ENCODE measurements at regions not wholly inside any gene's neighbourhood (a gene's known extent, or its start where the extent isn't known, plus 50 kb on each side); places are given as distances from the start of the nearest gene placed in this dataset.

DNA sequence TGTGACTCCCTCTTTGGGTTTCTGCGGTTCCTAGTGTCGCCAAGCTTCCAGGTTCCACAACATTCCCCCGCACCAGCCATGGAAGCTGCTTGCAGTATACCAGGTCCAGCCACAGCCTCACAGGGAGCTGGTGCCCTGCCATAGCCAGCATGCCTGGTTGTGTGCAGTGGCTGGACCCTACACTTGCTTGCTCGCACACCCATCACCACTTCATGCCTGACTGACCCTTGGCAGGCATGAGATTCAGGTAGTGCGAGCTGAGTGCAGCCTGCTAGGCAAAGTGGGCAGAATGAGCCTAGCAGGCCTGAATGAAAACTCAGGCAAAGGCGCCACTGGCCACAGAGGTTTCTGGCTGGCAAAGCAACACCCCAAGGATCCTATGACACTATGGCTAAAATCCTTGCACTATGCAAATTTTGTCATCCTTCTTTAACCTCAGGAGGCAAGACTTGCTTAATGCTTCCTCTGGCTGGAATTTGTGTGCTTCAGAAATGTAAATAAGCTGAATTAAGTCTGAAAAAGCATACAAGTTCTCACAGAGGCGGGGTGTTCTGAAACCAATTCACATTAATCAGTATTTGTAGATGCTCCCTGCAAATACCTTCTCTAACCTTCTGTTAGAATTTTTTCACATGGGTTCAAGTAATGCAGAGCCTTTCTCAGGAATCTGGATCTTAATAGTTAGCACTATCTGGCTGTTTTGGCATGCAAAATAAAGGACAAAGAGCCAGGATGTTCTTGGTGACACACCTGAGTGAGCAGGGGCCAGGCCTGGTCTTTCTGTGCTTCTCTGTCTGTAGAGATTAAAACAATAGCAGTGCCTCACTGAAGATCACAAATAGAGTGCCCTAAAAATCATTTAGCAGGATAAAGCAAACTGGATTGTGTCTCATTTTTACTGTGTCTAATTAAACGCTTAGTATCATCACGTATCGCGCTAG is 256.9 kb downstream of the GPATCH2 start:
- no peaks in the 10 kb centered on the region for H3K9me3 ChIP-seq (ENCODE audit: control insufficient read depth, insufficient read depth, low read length)
- H3K4me1 ChIP-seq (ENCODE audit: control insufficient read depth, insufficient read depth, low read length) = peaks cover 13% of the 10 kb centered on the region
- H3K27ac ChIP-seq (ENCODE audit: low read length) = no peak overlapping the region
- no peak overlapping the region for H3K4me3 ChIP-seq (ENCODE audit: low read length)
- no peak for DNase-seq (ENCODE audit: low read depth, low spot score)
- peaks cover 4% of the 10 kb centered on the region; the same call in 1 of the 2 replicates for H3K27me3 ChIP-seq (ENCODE audit: control insufficient read depth, insufficient read depth, low read length)
- no CpG with 5 or more reads among the region's 11 CpGs for WGBS (ENCODE audit: insufficient coverage, insufficient read length)
- no peaks in the 10 kb centered on the region for H3K36me3 ChIP-seq (ENCODE audit: control insufficient read depth, insufficient read depth, low read length)

DNA sequence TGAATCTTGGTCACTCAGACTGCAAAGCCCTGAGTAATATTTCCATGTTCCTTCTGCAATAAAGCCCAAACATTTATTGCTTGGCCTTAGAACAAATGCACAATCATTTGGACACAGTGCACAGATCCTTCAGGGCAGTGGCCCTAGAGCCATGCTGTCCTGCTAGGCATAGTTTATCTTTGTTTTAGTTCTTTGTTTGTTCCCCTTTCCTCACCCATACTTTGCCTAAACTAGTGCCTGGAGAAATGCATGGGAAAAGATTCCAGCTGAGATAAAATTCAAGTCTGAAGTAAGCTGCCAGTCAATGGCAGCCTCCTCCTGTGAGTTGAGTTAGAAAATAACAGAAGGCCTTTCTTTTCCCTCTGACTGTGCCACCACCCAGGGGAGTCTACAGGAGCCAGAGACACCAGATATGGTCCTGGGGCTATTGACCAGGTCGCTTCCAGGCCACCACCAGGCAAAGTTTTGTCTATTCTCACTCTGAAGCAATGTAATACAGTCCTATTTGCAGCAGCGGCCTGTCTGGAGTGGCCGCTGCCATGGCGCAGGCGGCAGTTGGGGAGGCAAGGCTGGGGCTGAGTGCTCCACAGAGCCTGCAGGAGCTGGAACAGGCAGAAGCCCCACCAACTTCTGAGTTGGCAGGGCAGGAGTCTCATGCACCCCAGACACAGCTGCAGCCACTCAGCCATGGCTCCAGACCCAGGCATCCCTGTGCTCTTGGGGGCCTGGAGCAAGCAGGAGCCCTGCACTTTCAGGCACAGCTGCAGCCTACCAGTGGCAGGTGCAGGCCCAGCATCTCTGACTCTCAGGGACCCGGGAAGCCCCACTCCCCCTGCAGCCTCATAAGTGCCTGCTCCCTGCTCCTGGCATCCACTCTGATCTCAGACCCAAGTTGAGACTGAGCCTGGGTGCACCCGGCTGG is 258.6 kb downstream of the GPATCH2 start:
- Histone ChIP-seq H3K27me3 (ENCODE audit: control insufficient read depth, insufficient read depth, low read length) (peaks cover 4% of the 10 kb centered on the region; the same call in 1 of the 2 replicates), H3K4me1 (ENCODE audit: control insufficient read depth, insufficient read depth, low read length) (peaks cover 13% of the 10 kb centered on the region), H3K36me3 (ENCODE audit: control insufficient read depth, insufficient read depth, low read length) (no peaks in the 10 kb centered on the region), H3K27ac (ENCODE audit: low read length) (no peak overlapping the region), H3K4me3 (ENCODE audit: low read length) (no peak overlapping the region), H3K9me3 (ENCODE audit: control insufficient read depth, insufficient read depth, low read length) (no peaks in the 10 kb centered on the region)
- no CpG with 5 or more reads among the region's 7 CpGs for WGBS (ENCODE audit: insufficient coverage, insufficient read length)
- no peak for DNase-seq (ENCODE audit: low read depth, low spot score)

DNA sequence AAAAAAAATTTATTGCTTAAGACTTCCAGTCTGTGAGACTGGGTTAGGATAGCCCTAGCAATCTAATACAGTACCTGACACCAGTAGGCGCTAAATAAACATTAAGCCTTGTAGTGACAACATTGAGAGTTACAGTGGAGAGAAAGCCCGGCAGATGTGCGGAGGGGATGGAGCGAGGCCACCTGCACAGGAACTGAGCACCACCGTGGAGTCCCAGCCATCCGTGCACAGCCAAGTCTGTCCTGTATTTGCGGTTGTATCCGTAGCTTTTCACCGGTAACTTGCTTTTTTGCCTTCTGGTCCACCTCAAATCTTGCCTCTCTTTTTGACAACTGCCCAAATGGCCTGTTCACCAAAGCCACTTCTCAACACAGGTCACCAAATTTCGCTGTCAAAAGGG is 260.1 kb downstream of the GPATCH2 start:
- H3K4me3 ChIP-seq (ENCODE audit: low read length) = no peak overlapping the region
- no peak overlapping the region for H3K27ac ChIP-seq (ENCODE audit: low read length)
- peaks cover 13% of the 10 kb centered on the region for H3K4me1 ChIP-seq (ENCODE audit: control insufficient read depth, insufficient read depth, low read length)
- H3K36me3 ChIP-seq (ENCODE audit: control insufficient read depth, insufficient read depth, low read length) = no peaks in the 10 kb centered on the region
- no peak for DNase-seq (ENCODE audit: low read depth, low spot score)
- no peaks in the 10 kb centered on the region for H3K9me3 ChIP-seq (ENCODE audit: control insufficient read depth, insufficient read depth, low read length)
- H3K27me3 ChIP-seq (ENCODE audit: control insufficient read depth, insufficient read depth, low read length) = peaks cover 4% of the 10 kb centered on the region; the same call in 1 of the 2 replicates
- WGBS (ENCODE audit: insufficient coverage, insufficient read length) = no CpG with 5 or more reads among the region's 10 CpGs

GRCh38 chr1:217369996-217370551 is 260.8 kb downstream of the GPATCH2 start:
- H3K4me1 ChIP-seq (ENCODE audit: control insufficient read depth, insufficient read depth, low read length) = peaks cover 13% of the 10 kb centered on the region
- H3K9me3 ChIP-seq (ENCODE audit: control insufficient read depth, insufficient read depth, low read length) = no peaks in the 10 kb centered on the region
- H3K4me3 ChIP-seq (ENCODE audit: low read length) = no peak overlapping the region
- no peak overlapping the region for H3K27ac ChIP-seq (ENCODE audit: low read length)
- DNase-seq (ENCODE audit: low read depth, low spot score) = no peak
- WGBS (ENCODE audit: insufficient coverage, insufficient read length) = no CpG with 5 or more reads among the region's 9 CpGs
- H3K36me3 ChIP-seq (ENCODE audit: control insufficient read depth, insufficient read depth, low read length) = no peaks in the 10 kb centered on the region
- peaks cover 4% of the 10 kb centered on the region; the same call in 1 of the 2 replicates for H3K27me3 ChIP-seq (ENCODE audit: control insufficient read depth, insufficient read depth, low read length)

DNA sequence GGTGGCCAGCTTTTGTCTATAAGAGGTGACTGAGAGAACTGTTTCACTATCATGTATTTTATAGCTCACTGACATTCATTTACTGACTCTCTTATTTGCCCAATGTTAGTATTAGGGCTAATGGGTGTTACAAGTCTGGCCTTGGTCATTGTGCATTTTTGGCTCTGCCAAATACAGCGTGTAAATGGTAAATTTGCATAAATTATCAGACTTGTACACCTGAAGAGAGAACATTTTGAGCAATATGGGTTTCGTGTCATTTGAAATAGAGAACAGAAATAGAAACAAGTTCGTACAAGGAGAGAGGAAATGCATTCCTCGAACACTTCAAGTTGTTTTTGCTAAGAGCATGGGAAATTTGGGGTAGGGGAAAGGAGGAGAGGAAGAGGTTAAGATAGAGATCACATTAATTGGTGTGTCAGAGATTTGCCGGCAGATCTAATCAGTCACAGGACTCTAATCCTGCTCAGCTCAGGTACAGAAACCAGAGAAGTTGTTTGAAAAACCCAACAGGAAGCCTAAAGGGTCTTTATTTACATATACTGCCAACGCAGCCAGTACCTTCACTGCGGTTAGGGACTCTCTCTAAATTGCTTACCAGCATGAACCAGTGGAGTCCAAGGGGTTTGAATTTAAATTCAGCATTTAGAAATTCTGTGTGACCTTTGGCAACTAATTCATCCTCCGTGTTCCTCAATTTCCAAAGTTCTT is 261.5 kb downstream of the GPATCH2 start:
- no peaks in the 10 kb centered on the region for H3K36me3 ChIP-seq (ENCODE audit: control insufficient read depth, insufficient read depth, low read length)
- peaks cover 9% of the 10 kb centered on the region for H3K4me1 ChIP-seq (ENCODE audit: control insufficient read depth, insufficient read depth, low read length)
- no peak for DNase-seq (ENCODE audit: low read depth, low spot score)
- no peak overlapping the region for H3K4me3 ChIP-seq (ENCODE audit: low read length)
- no CpG with 5 or more reads among the region's 8 CpGs for WGBS (ENCODE audit: insufficient coverage, insufficient read length)
- H3K27me3 ChIP-seq (ENCODE audit: control insufficient read depth, insufficient read depth, low read length) = peaks cover 4% of the 10 kb centered on the region; the same call in 1 of the 2 replicates
- no peaks in the 10 kb centered on the region for H3K9me3 ChIP-seq (ENCODE audit: control insufficient read depth, insufficient read depth, low read length)
- H3K27ac ChIP-seq (ENCODE audit: low read length) = no peak overlapping the region

- no peaks in the 10 kb centered on the region for H3K27me3 ChIP-seq (ENCODE audit: control insufficient read depth, insufficient read depth, low read length)
- no peak overlapping the region for H3K4me3 ChIP-seq (ENCODE audit: low read length)
- no CpG with 5 or more reads among the region's 3 CpGs for WGBS (ENCODE audit: insufficient coverage, insufficient read length)
- DNase-seq (ENCODE audit: low read depth, low spot score) = no peak
- no peak overlapping the region for H3K27ac ChIP-seq (ENCODE audit: low read length)
- no peaks in the 10 kb centered on the region for H3K4me1 ChIP-seq (ENCODE audit: control insufficient read depth, insufficient read depth, low read length)
- H3K36me3 ChIP-seq (ENCODE audit: control insufficient read depth, insufficient read depth, low read length) = no peaks in the 10 kb centered on the region
- no peaks in the 10 kb centered on the region for H3K9me3 ChIP-seq (ENCODE audit: control insufficient read depth, insufficient read depth, low read length)
Observed at GRCh38 chr1:217364220-217364619, 266.7 kb downstream of the GPATCH2 start.

DNA sequence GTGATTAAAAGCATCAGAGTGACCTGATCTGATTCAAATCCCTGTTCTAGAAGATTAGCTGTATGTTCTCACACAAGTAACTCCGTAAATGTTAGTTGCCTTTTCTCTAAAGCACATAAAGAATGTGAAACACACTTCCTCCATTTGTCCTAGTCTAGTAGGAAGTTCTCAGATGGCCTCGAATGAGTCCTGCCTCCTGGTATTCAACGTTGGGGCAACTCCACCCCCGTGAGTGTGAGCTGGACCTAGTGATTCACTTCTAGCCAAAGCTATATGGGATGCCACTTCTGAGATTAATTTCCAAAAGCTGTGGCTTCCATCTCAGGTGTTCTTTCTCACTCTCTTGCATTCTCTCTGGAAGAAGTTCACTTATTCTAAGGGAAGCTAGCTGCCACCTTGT is 267.6 kb downstream of the GPATCH2 start:
- Histone ChIP-seq H3K4me1 (ENCODE audit: control insufficient read depth, insufficient read depth, low read length) (no peaks in the 10 kb centered on the region), H3K36me3 (ENCODE audit: control insufficient read depth, insufficient read depth, low read length) (no peaks in the 10 kb centered on the region), H3K4me3 (ENCODE audit: low read length) (no peak overlapping the region), H3K27ac (ENCODE audit: low read length) (no peak overlapping the region), H3K27me3 (ENCODE audit: control insufficient read depth, insufficient read depth, low read length) (no peaks in the 10 kb centered on the region), H3K9me3 (ENCODE audit: control insufficient read depth, insufficient read depth, low read length) (no peaks in the 10 kb centered on the region)
- WGBS (ENCODE audit: insufficient coverage, insufficient read length) = no CpG with 5 or more reads among the region's 4 CpGs
- DNase-seq (ENCODE audit: low read depth, low spot score) = no peak

- H3K4me3 ChIP-seq (ENCODE audit: low read length) = no peak overlapping the region
- H3K36me3 ChIP-seq (ENCODE audit: control insufficient read depth, insufficient read depth, low read length) = no peaks in the 10 kb centered on the region
- WGBS (ENCODE audit: insufficient coverage, insufficient read length) = 100% methylated on average over 1 of the region's 4 CpGs
- H3K27ac ChIP-seq (ENCODE audit: low read length) = no peak overlapping the region
- no peaks in the 10 kb centered on the region for H3K27me3 ChIP-seq (ENCODE audit: control insufficient read depth, insufficient read depth, low read length)
- H3K4me1 ChIP-seq (ENCODE audit: control insufficient read depth, insufficient read depth, low read length) = no peaks in the 10 kb centered on the region
- no peaks in the 10 kb centered on the region for H3K9me3 ChIP-seq (ENCODE audit: control insufficient read depth, insufficient read depth, low read length)
- no peak for DNase-seq (ENCODE audit: low read depth, low spot score)
Observed at GRCh38 chr1:217360510-217360909, 270.4 kb downstream of the GPATCH2 start.

GRCh38 chr1:217354895-217355294 is 276.0 kb downstream of the GPATCH2 start:
- no CpG with 5 or more reads among the region's 3 CpGs for WGBS (ENCODE audit: insufficient coverage, insufficient read length)

More at GRCh38 chr1:217354895-217355294, 276.0 kb downstream of the GPATCH2 start:
- Histone ChIP-seq H3K27ac (ENCODE audit: low read length) (no peak overlapping the region), H3K36me3 (ENCODE audit: control insufficient read depth, insufficient read depth, low read length) (no peaks in the 10 kb centered on the region), H3K4me3 (ENCODE audit: low read length) (no peak overlapping the region), H3K27me3 (ENCODE audit: control insufficient read depth, insufficient read depth, low read length) (no peaks in the 10 kb centered on the region), H3K4me1 (ENCODE audit: control insufficient read depth, insufficient read depth, low read length) (no peaks in the 10 kb centered on the region), H3K9me3 (ENCODE audit: control insufficient read depth, insufficient read depth, low read length) (no peaks in the 10 kb centered on the region)
- no peak for DNase-seq (ENCODE audit: low read depth, low spot score)

All from iPS DF 6.9 (cell line).